Ovary (tissue), 3 donors: ENCODE measurements at regions not wholly inside any gene's neighbourhood (a gene's known extent, or its start where the extent isn't known, plus 50 kb on each side); places are given as distances from the start of the nearest gene placed in this dataset.

Experiments used
- EP300 ChIP-seq: sonication (generic); formaldehyde crosslinking; IDR thresholded peaks from one replicate; pipeline ENCODE4 v1.6.1; 2017; ENCODE audit warnings: antibody characterized with exemption
- POLR2A ChIP-seq: fragments of 450-650 bp; IDR thresholded peaks from one replicate; pipeline ENCODE4 v1.6.1; 2017; ENCODE audit warnings: antibody characterized with exemption, mild to moderate bottlenecking, moderate library complexity
- TF ChIP-seq, protein P1 (sequence below), 3 donors: fragments of 450-650 bp in 2 of 3; fragments of 200-600 bp in 1 of 3; IDR thresholded peaks; one replicate each; pipeline versions ENCODE4 v1.5.1 to v1.8.0; 2016 to 2022; ENCODE audit warnings: antibody characterized with exemption in 3 of 3, mild to moderate bottlenecking in 1 of 3
- donor health status: DM: no; HTN: no; CAD: no.

DNA sequence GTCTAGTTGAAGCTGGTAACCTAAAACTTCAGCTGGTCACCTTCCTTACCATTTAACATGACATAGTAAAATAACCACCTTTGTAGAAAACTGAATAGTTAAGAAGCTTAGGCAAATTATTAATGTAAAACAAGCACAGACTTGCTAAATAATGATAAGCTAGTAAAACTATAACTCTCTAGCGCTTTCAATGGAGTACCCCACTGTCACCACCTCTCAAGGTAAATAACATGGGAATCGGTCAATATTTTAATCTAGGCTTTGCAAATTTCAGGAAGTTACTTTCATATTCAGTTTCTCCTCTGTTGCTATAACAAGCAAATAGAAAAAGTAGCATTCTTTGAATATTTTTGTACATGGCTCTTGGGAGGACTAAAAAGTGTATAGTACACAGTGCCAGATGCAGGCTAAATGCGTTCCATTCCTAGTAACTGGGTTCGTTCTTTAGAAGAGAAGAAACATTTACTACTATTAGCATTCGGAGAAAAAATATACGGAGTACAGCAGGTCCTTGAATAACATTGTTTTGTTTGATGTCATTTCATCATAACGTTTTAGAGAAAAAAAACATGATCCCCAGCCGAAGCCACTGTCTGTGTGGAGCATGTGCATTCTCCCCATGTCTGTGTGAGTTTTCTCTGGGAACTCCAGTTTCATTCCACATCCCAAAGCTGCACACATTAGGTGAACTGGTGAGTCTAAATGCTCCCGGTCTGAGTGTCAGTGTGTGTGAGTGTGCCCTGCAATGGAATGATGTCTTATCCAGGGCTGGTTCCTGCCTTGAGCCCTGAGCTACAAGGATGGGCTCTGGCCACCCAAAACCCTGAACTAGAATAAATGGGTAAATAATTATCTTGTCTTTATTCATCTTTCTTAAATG lies 52.5 kb downstream of the EPRS1 start:
- TF ChIP-seq, protein P1, sequence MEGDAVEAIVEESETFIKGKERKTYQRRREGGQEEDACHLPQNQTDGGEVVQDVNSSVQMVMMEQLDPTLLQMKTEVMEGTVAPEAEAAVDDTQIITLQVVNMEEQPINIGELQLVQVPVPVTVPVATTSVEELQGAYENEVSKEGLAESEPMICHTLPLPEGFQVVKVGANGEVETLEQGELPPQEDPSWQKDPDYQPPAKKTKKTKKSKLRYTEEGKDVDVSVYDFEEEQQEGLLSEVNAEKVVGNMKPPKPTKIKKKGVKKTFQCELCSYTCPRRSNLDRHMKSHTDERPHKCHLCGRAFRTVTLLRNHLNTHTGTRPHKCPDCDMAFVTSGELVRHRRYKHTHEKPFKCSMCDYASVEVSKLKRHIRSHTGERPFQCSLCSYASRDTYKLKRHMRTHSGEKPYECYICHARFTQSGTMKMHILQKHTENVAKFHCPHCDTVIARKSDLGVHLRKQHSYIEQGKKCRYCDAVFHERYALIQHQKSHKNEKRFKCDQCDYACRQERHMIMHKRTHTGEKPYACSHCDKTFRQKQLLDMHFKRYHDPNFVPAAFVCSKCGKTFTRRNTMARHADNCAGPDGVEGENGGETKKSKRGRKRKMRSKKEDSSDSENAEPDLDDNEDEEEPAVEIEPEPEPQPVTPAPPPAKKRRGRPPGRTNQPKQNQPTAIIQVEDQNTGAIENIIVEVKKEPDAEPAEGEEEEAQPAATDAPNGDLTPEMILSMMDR (IDR thresholded peaks at IDR 0.05): no peak
- TF ChIP-seq POLR2A (no peak), EP300 (no peak)
